UCSD-AML1 (cell line): ENCODE measurements at regions not wholly inside any gene's neighbourhood (a gene's known extent, or its start where the extent isn't known, plus 50 kb on each side); places are given as distances from the start of the nearest gene placed in this dataset.
"Not testable (repeated sequence)": the region's sequence is repeated elsewhere in the genome, so short reads cannot be mapped to it uniquely, and the experiment has no call there.

Experiments used
- DNase-seq: peaks from one replicate; lab custom pipeline; 2025; ENCODE audit not compliant: unreplicated experiment; lab: John Stamatoyannopoulos, UW

GRCh38 chr1:79177844-79178243 lies 171.3 kb upstream of the ADGRL4 start:
- no peak for DNase-seq

- no peak for DNase-seq
Observed at GRCh38 chr1:79161077-79161476, 154.5 kb upstream of the ADGRL4 start.

GRCh38 chr1:79155991-79156390 lies 149.5 kb upstream of the ADGRL4 start:
- no peak for DNase-seq

- no peak for DNase-seq
Observed at GRCh38 chr1:79151006-79151796, 144.7 kb upstream of the ADGRL4 start.

GRCh38 chr1:79150576-79150975 lies 144.0 kb upstream of the ADGRL4 start:
- no peak for DNase-seq

GRCh38 chr1:79138227-79138626 lies 131.7 kb upstream of the ADGRL4 start:
- not testable (repeated sequence) for DNase-seq

- no peak for DNase-seq
Observed at GRCh38 chr1:79133774-79134364, 127.3 kb upstream of the ADGRL4 start.

- no peak for DNase-seq
Observed at GRCh38 chr1:79131626-79132025, 125.1 kb upstream of the ADGRL4 start.

GRCh38 chr1:79129914-79130313 lies 123.4 kb upstream of the ADGRL4 start:
- no peak for DNase-seq

- DNase-seq: no peak
Observed at GRCh38 chr1:79128722-79129121, 122.2 kb upstream of the ADGRL4 start.

GRCh38 chr1:79124756-79125155 lies 118.2 kb upstream of the ADGRL4 start:
- peak; percentile 2 for DNase-seq

GRCh38 chr1:79122521-79122920 lies 116.0 kb upstream of the ADGRL4 start:
- DNase-seq: no peak

- no peak for DNase-seq
Observed at GRCh38 chr1:79117376-79117775, 110.8 kb upstream of the ADGRL4 start.

GRCh38 chr1:79113836-79114235 lies 107.3 kb upstream of the ADGRL4 start:
- DNase-seq: no peak

GRCh38 chr1:79110749-79111148 lies 104.2 kb upstream of the ADGRL4 start:
- no peak for DNase-seq

- DNase-seq: no peak
Observed at GRCh38 chr1:79109445-79109844, 102.9 kb upstream of the ADGRL4 start.

- DNase-seq: no peak
Observed at GRCh38 chr1:79105500-79105899, 99.0 kb upstream of the ADGRL4 start.

- no peak for DNase-seq
Observed at GRCh38 chr1:79104617-79105016, 98.1 kb upstream of the ADGRL4 start.

- DNase-seq: no peak
Observed at GRCh38 chr1:79100385-79100784, 93.9 kb upstream of the ADGRL4 start.

- DNase-seq: no peak
Observed at GRCh38 chr1:79090985-79091384, 84.5 kb upstream of the ADGRL4 start.

- no peak for DNase-seq
Observed at GRCh38 chr1:79089946-79090345, 83.4 kb upstream of the ADGRL4 start.

- no peak for DNase-seq
Observed at GRCh38 chr1:79082233-79082632, 75.7 kb upstream of the ADGRL4 start.

GRCh38 chr1:79079770-79080169 lies 73.2 kb upstream of the ADGRL4 start:
- DNase-seq: peak; percentile 2
